ENCODE measurements at regions not wholly inside any gene's neighbourhood (a gene's known extent, or its start where the extent isn't known, plus 50 kb on each side); places are given as distances from the start of the nearest gene placed in this dataset.

DNA sequence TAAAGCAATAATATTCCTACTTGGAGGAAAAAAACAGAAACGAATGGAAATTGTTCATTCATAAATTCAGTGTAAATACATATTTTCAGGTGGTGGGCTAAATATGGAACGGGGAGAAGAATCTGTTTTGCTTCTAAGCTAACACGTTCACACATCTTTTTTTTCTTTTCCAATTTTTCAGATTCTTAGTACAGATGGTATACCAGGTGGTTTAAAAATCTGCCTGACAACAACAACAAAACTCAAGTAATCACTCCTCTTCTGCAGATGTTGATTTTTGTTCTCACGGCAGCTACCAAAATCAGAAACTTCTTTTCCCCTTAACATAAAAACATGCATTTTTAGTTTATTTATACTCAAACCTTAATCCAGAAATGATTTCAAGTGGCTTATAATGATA lies 164.8 kb upstream of the SYT4 start:
- Histone ChIP-seq H3K79me2 (ENCODE audit: low read depth) (no peaks in the 10 kb centered on the region), H2AFZ (replicated peaks) (no peak overlapping the region), H3K27me3 (no peaks in the 10 kb centered on the region), H3K4me2 (no peak overlapping the region), H3K9ac (no peak overlapping the region), H3F3A (ENCODE audit: low read depth) (no peaks in the 10 kb centered on the region), H3K27ac (no peak overlapping the region), H3K36me3 (no peaks in the 10 kb centered on the region), H3K4me1 (no peaks in the 10 kb centered on the region), H3K4me3 (no peak overlapping the region), H4K20me1 (ENCODE audit: low read depth) (no peaks in the 10 kb centered on the region), H3K9me3 (ENCODE audit: low read depth) (no peaks in the 10 kb centered on the region)
- H3K36me3 Mint-ChIP-seq, result no peaks in the 10 kb centered on the region
- H3K27ac Mint-ChIP-seq, result no peak overlapping the region
- H3K9me3 Mint-ChIP-seq, result peaks cover 21% of the 10 kb centered on the region
- H3K4me3 Mint-ChIP-seq, result no peak overlapping the region
- no peak for DNase-seq (ENCODE audit: low spot score)
- TF ChIP-seq, protein P1, sequence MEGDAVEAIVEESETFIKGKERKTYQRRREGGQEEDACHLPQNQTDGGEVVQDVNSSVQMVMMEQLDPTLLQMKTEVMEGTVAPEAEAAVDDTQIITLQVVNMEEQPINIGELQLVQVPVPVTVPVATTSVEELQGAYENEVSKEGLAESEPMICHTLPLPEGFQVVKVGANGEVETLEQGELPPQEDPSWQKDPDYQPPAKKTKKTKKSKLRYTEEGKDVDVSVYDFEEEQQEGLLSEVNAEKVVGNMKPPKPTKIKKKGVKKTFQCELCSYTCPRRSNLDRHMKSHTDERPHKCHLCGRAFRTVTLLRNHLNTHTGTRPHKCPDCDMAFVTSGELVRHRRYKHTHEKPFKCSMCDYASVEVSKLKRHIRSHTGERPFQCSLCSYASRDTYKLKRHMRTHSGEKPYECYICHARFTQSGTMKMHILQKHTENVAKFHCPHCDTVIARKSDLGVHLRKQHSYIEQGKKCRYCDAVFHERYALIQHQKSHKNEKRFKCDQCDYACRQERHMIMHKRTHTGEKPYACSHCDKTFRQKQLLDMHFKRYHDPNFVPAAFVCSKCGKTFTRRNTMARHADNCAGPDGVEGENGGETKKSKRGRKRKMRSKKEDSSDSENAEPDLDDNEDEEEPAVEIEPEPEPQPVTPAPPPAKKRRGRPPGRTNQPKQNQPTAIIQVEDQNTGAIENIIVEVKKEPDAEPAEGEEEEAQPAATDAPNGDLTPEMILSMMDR (IDR thresholded peaks at IDR 0.05), result no peak
- no peak for TF ChIP-seq EZH2 (IDR thresholded peaks at IDR 0.05)
- no peak for TF ChIP-seq EZH2phosphoT487 (IDR thresholded peaks at IDR 0.05)
- H3K4me1 Mint-ChIP-seq, result no peaks in the 10 kb centered on the region
- peaks cover 6% of the 10 kb centered on the region for H3K27me3 Mint-ChIP-seq (ENCODE audit: insufficient read depth, low read depth)

DNA sequence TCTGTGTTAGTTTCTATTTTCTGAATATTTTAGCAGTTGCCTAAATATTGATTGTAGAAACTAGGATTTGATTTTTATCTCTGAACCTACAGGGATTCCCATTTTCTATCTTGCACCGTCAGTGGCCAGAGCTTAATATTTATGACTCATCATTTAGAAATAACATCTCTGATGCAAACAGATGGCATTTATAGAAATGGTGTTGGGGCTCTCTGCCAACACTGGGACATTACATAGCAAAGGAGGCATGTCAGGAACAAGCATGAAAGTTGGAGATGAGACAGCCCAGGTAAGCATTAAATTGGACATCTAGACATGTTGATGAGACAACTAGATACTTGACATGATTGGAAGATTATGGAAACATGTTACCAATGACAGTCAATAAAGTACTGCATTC lies 165.3 kb upstream of the SYT4 start:
- DNase-seq (ENCODE audit: low spot score), result no peak
- Histone ChIP-seq H3K36me3 (no peaks in the 10 kb centered on the region), H3F3A (ENCODE audit: low read depth) (no peaks in the 10 kb centered on the region), H3K9ac (no peak overlapping the region), H3K4me3 (no peak overlapping the region), H4K20me1 (ENCODE audit: low read depth) (no peaks in the 10 kb centered on the region), H3K9me3 (ENCODE audit: low read depth) (no peaks in the 10 kb centered on the region), H3K4me2 (no peak overlapping the region), H3K27ac (no peak overlapping the region), H3K4me1 (no peaks in the 10 kb centered on the region), H3K27me3 (no peaks in the 10 kb centered on the region), H3K79me2 (ENCODE audit: low read depth) (no peaks in the 10 kb centered on the region), H2AFZ (replicated peaks) (no peak overlapping the region)
- H3K27ac Mint-ChIP-seq, result no peak overlapping the region
- H3K27me3 Mint-ChIP-seq (ENCODE audit: insufficient read depth, low read depth), result peaks cover 6% of the 10 kb centered on the region
- H3K4me3 Mint-ChIP-seq, result no peak overlapping the region
- H3K9me3 Mint-ChIP-seq, result peaks cover 21% of the 10 kb centered on the region
- no peaks in the 10 kb centered on the region for H3K4me1 Mint-ChIP-seq
- TF ChIP-seq EZH2phosphoT487 (IDR thresholded peaks at IDR 0.05), result no peak
- no peak for TF ChIP-seq EZH2 (IDR thresholded peaks at IDR 0.05)
- TF ChIP-seq, protein P1 (IDR thresholded peaks at IDR 0.05), result no peak
- no peaks in the 10 kb centered on the region for H3K36me3 Mint-ChIP-seq

DNA sequence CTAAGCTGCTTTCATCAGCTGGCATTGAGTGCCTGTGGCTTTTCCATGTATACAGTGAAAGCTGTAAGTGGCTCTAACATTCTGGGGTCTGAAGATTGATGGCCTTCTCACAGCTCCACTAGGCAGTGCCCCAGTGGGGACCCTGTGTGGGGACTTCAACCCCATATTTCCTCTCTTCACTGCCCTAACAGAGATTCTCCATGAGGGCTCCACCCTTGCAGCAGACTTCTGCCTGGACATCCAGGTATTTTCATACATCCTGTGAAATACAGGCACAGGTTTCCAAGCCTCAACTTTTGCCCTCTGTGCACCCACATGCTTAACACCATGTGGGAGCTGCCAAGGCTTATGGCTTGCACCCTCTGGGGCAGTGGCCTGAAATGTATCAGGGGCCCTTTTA lies 188.2 kb upstream of the SYT4 start:
- H3K4me3 Mint-ChIP-seq, result no peak overlapping the region
- no peak overlapping the region for H3K9ac ChIP-seq
- DNase-seq (ENCODE audit: low spot score), result no peak
- H3K4me2 ChIP-seq, result no peak overlapping the region
- no peaks in the 10 kb centered on the region for H4K20me1 ChIP-seq (ENCODE audit: low read depth)
- H3K36me3 Mint-ChIP-seq, result peaks cover 6% of the 10 kb centered on the region
- no peaks in the 10 kb centered on the region for H3K36me3 ChIP-seq
- H3K4me1 ChIP-seq, result no peaks in the 10 kb centered on the region
- no peak overlapping the region for H2AFZ ChIP-seq (replicated peaks)
- H3K27me3 ChIP-seq, result no peaks in the 10 kb centered on the region
- H3K4me1 Mint-ChIP-seq, result no peaks in the 10 kb centered on the region
- H3K9me3 Mint-ChIP-seq, result peaks cover 22% of the 10 kb centered on the region
- no peaks in the 10 kb centered on the region for H3K9me3 ChIP-seq (ENCODE audit: low read depth)
- no peaks in the 10 kb centered on the region for H3K79me2 ChIP-seq (ENCODE audit: low read depth)
- H3K27ac Mint-ChIP-seq, result no peak overlapping the region
- no peaks in the 10 kb centered on the region for H3K27me3 Mint-ChIP-seq (ENCODE audit: insufficient read depth, low read depth)
- TF ChIP-seq EZH2phosphoT487 (IDR thresholded peaks at IDR 0.05), result no peak
- TF ChIP-seq EZH2 (IDR thresholded peaks at IDR 0.05), result no peak
- TF ChIP-seq, protein P1 (IDR thresholded peaks at IDR 0.05), result no peak
- H3F3A ChIP-seq (ENCODE audit: low read depth), result no peaks in the 10 kb centered on the region
- H3K27ac ChIP-seq, result no peak overlapping the region
- no peak overlapping the region for H3K4me3 ChIP-seq

DNA sequence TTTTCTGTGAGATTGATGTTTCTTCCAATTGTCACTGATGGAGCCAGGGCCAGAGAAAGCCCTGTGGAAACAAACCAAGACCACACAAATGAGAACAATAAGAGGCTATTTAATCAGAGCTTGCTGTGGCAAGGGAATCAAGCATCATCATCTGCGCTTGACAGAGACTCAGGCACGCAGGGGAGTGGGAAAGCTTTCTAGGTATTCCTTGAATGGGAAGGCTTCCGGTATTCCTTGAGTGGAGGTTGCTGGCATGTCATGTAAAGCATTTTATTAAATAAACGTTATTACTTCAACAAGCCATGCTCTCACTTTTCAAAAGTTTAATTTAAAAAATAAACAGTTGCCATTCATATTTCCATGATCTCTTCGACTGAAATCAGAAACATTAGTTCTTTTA lies 194.6 kb upstream of the SYT4 start:
- no peak for DNase-seq (ENCODE audit: low spot score)
- H3K9me3 Mint-ChIP-seq, result no peaks in the 10 kb centered on the region
- H3F3A ChIP-seq (ENCODE audit: low read depth), result no peaks in the 10 kb centered on the region
- TF ChIP-seq EZH2 (IDR thresholded peaks at IDR 0.05) (no peak), EZH2phosphoT487 (IDR thresholded peaks at IDR 0.05) (no peak)
- TF ChIP-seq, protein P1 (IDR thresholded peaks at IDR 0.05), result no peak
- no peaks in the 10 kb centered on the region for H3K4me1 ChIP-seq
- H3K27ac ChIP-seq, result no peak overlapping the region
- H3K4me1 Mint-ChIP-seq, result no peaks in the 10 kb centered on the region
- no peaks in the 10 kb centered on the region for H3K79me2 ChIP-seq (ENCODE audit: low read depth)
- H3K27ac Mint-ChIP-seq, result no peak overlapping the region
- H3K4me3 Mint-ChIP-seq, result no peak overlapping the region
- no peak overlapping the region for H2AFZ ChIP-seq (replicated peaks)
- H3K27me3 ChIP-seq, result no peaks in the 10 kb centered on the region
- no peaks in the 10 kb centered on the region for H3K27me3 Mint-ChIP-seq (ENCODE audit: insufficient read depth, low read depth)
- no peaks in the 10 kb centered on the region for H3K36me3 ChIP-seq
- no peak overlapping the region for H3K4me2 ChIP-seq
- no peak overlapping the region for H3K9ac ChIP-seq
- no peaks in the 10 kb centered on the region for H3K9me3 ChIP-seq (ENCODE audit: low read depth)
- H3K36me3 Mint-ChIP-seq, result no peaks in the 10 kb centered on the region
- H4K20me1 ChIP-seq (ENCODE audit: low read depth), result no peaks in the 10 kb centered on the region
- no peak overlapping the region for H3K4me3 ChIP-seq

All from neural progenitor cell (in vitro differentiated cells).